Suprapubic skin (tissue), 4 donors: ENCODE measurements at regions not wholly inside any gene's neighbourhood (a gene's known extent, or its start where the extent isn't known, plus 50 kb on each side); places are given as distances from the start of the nearest gene placed in this dataset.

Source experiments
- EP300 ChIP-seq: sonication (generic); formaldehyde crosslinking; IDR thresholded peaks from one replicate; pipeline ENCODE4 v1.6.1; 2017; ENCODE audit warnings: antibody characterized with exemption
- POLR2A ChIP-seq, 2 donors: fragments of 450-650 bp; IDR thresholded peaks; one replicate each; pipeline ENCODE4 v1.6.1; 2017; ENCODE audit warnings: antibody characterized with exemption in 2 of 2, mild to moderate bottlenecking in 2 of 2, moderate library complexity in 2 of 2
- POLR2AphosphoS5 ChIP-seq, 3 donors: sonication (generic); formaldehyde crosslinking; IDR thresholded peaks; one replicate each; pipeline ENCODE4 v1.6.1; 2017; ENCODE audit warnings: antibody characterized with exemption in 3 of 3
- TF ChIP-seq, protein P1 (sequence below), 2 donors: fragments of 200-600 bp in 1 of 2; fragments of 450-650 bp in 1 of 2; sonication (generic) in 1 of 2; IDR thresholded peaks; one replicate each; pipeline ENCODE4 v1.5.1; 2016 to 2019; ENCODE audit warnings: antibody characterized with exemption in 2 of 2, mild to moderate bottlenecking in 1 of 2, moderate library complexity in 1 of 2

DNA sequence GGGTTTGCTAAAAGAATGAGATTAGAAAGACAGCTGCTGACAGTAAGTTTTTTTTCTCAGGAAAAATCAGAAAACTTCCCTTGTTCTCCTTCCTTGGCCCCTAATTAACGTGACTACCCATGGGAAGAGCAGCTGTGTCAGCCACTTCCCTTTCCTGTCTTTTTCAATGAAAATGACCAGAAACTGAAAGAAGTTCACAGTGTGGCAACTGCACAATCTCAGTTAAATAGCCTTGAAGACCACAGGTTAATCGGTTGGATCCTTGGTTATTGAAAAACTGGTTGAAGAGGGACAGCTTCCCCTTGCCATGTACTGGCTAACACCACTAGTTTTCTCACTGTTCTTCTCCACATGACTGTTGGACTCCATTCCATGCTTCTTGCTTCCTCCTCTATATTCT lies 148.8 kb upstream of the AGR3 start:
- TF ChIP-seq, protein P1, sequence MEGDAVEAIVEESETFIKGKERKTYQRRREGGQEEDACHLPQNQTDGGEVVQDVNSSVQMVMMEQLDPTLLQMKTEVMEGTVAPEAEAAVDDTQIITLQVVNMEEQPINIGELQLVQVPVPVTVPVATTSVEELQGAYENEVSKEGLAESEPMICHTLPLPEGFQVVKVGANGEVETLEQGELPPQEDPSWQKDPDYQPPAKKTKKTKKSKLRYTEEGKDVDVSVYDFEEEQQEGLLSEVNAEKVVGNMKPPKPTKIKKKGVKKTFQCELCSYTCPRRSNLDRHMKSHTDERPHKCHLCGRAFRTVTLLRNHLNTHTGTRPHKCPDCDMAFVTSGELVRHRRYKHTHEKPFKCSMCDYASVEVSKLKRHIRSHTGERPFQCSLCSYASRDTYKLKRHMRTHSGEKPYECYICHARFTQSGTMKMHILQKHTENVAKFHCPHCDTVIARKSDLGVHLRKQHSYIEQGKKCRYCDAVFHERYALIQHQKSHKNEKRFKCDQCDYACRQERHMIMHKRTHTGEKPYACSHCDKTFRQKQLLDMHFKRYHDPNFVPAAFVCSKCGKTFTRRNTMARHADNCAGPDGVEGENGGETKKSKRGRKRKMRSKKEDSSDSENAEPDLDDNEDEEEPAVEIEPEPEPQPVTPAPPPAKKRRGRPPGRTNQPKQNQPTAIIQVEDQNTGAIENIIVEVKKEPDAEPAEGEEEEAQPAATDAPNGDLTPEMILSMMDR (IDR thresholded peaks at IDR 0.05): no peak
- TF ChIP-seq POLR2A (IDR thresholded peaks at IDR 0.05) (no peak), EP300 (no peak), POLR2AphosphoS5 (IDR thresholded peaks at IDR 0.05) (no peak)
